RWPE2 (cell line): ENCODE measurements at regions not wholly inside any gene's neighbourhood (a gene's known extent, or its start where the extent isn't known, plus 50 kb on each side); places are given as distances from the start of the nearest gene placed in this dataset.

Source experiments
- ATAC-seq: fragments of 200-7000 bp; cut with Tn5 transposase; 3 replicates; pipeline ENCODE4 v1.9.1; 2021; ENCODE audit warnings: low read depth
- DNase-seq: peaks from one replicate; pipeline ENCODE4 v3.0.0-alpha.2; 2020; ENCODE audit warnings: low spot score
- H3K27ac ChIP-seq: fragments of 450-650 bp; 2 replicates; pipeline ENCODE4 v1.5.1; 2017; ENCODE audit warnings: mild to moderate bottlenecking; ENCODE audit not compliant: poor library complexity, severe bottlenecking
- H3K27me3 ChIP-seq: fragments of 250-450 bp; sonication (Bioruptor Pico); 2 replicates; pipeline ENCODE4 v1.5.1; 2021; ENCODE audit warnings: mild to moderate bottlenecking, moderate library complexity; ENCODE audit not compliant: insufficient read depth, poor library complexity, severe bottlenecking
- H3K36me3 ChIP-seq: fragments of 250-450 bp; sonication (Bioruptor Pico); 2 replicates; pipeline ENCODE4 v1.5.1; 2020; ENCODE audit warnings: low read depth, mild to moderate bottlenecking, moderate library complexity
- H3K4me1 ChIP-seq: fragments of 250-450 bp; sonication (Bioruptor Pico); 2 replicates; pipeline ENCODE4 v1.5.1; 2021; ENCODE audit warnings: mild to moderate bottlenecking, moderate library complexity; ENCODE audit not compliant: insufficient read depth, poor library complexity, severe bottlenecking
- H3K4me3 ChIP-seq: fragments of 250-450 bp; sonication (Bioruptor Pico); 2 replicates; pipeline ENCODE4 v1.5.1; 2021; ENCODE audit warnings: mild to moderate bottlenecking, moderate library complexity; ENCODE audit not compliant: severe bottlenecking
- H3K9me3 ChIP-seq: fragments of 250-450 bp; sonication (Bioruptor Pico); 2 replicates; pipeline ENCODE4 v1.5.1; 2021; ENCODE audit warnings: mild to moderate bottlenecking, moderate library complexity; ENCODE audit not compliant: severe bottlenecking
- TF ChIP-seq, protein P1 (sequence below): fragments of 450-650 bp; IDR thresholded peaks from one replicate; pipeline ENCODE4 v1.5.1; 2017; ENCODE audit warnings: mild to moderate bottlenecking, moderate library complexity; ENCODE audit not compliant: poor library complexity, severe bottlenecking

- no peaks in the 10 kb centered on the region for H3K27me3 ChIP-seq
- no peak for DNase-seq
- no peak overlapping the region for H3K4me3 ChIP-seq
- ATAC-seq: no peak
- no peaks in the 10 kb centered on the region for H3K9me3 ChIP-seq
- no peaks in the 10 kb centered on the region for H3K4me1 ChIP-seq
- no peaks in the 10 kb centered on the region for H3K36me3 ChIP-seq
- no peak overlapping the region for H3K27ac ChIP-seq
- TF ChIP-seq, protein P1, sequence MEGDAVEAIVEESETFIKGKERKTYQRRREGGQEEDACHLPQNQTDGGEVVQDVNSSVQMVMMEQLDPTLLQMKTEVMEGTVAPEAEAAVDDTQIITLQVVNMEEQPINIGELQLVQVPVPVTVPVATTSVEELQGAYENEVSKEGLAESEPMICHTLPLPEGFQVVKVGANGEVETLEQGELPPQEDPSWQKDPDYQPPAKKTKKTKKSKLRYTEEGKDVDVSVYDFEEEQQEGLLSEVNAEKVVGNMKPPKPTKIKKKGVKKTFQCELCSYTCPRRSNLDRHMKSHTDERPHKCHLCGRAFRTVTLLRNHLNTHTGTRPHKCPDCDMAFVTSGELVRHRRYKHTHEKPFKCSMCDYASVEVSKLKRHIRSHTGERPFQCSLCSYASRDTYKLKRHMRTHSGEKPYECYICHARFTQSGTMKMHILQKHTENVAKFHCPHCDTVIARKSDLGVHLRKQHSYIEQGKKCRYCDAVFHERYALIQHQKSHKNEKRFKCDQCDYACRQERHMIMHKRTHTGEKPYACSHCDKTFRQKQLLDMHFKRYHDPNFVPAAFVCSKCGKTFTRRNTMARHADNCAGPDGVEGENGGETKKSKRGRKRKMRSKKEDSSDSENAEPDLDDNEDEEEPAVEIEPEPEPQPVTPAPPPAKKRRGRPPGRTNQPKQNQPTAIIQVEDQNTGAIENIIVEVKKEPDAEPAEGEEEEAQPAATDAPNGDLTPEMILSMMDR: no peak
These were observed 88.2 kb upstream of the AUTS2 start for GRCh38 chr7:69510114-69510513.

GRCh38 chr7:69515495-69516212 lies 82.6 kb upstream of the AUTS2 start:
- no peak for ATAC-seq
- no peak for DNase-seq

GRCh38 chr7:69516238-69516820 lies 81.9 kb upstream of the AUTS2 start:
- no peaks in the 10 kb centered on the region for H3K27me3 ChIP-seq
- no peaks in the 10 kb centered on the region for H3K36me3 ChIP-seq
- DNase-seq (no peak), ATAC-seq (no peak)
- no peak overlapping the region for H3K27ac ChIP-seq
- H3K4me1 ChIP-seq: no peaks in the 10 kb centered on the region
- TF ChIP-seq, protein P1: no peak
- H3K4me3 ChIP-seq: no peak overlapping the region
- no peaks in the 10 kb centered on the region for H3K9me3 ChIP-seq

More at GRCh38 chr7:69515495-69516212, 82.6 kb upstream of the AUTS2 start:
- Histone ChIP-seq H3K4me3 (no peak overlapping the region), H3K36me3 (no peaks in the 10 kb centered on the region), H3K27me3 (no peaks in the 10 kb centered on the region), H3K9me3 (no peaks in the 10 kb centered on the region), H3K4me1 (no peaks in the 10 kb centered on the region), H3K27ac (no peak overlapping the region)
- TF ChIP-seq, protein P1: no peak

DNA sequence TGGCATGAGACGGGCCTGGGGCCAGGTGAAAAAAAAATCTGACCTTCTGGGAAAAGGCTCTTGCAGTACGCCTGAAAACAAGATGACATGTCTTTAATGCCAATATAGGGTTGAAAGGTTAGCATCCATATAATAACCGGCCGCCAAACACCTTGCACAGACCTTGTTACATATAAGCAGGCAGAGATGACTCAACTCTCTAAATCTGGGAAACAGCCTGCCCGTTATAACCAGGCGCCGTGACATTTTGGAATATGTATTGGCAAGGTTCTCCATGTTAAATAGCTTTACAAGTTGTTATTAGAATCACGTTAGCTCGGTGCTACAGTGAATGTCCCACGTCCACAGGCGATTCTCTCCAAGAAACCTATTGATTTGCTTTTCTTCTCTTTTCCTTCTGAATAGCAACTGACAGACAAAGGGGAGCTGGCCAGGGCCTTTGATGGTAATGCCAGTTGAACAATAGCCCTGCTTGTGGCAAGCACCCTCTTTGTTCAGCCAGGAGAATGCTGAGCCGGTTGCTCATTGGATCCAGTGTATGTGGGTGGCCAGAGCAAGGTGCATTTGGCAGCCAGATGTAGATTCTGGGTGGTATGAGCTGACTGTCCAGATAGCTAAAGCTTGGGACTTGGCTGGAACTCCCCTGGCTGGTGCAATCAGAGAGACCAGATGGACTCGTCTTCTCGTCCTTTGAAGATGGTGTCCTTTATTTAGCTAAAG lies 80.1 kb upstream of the AUTS2 start:
- ATAC-seq: no peak
- Histone ChIP-seq H3K27me3 (no peaks in the 10 kb centered on the region), H3K4me3 (no peak overlapping the region), H3K9me3 (no peaks in the 10 kb centered on the region), H3K36me3 (no peaks in the 10 kb centered on the region), H3K27ac (no peak overlapping the region), H3K4me1 (no peaks in the 10 kb centered on the region)
- DNase-seq: no peak
- TF ChIP-seq, protein P1: no peak
